H1 (cell line): ENCODE measurements at regions not wholly inside any gene's neighbourhood (a gene's known extent, or its start where the extent isn't known, plus 50 kb on each side); places are given as distances from the start of the nearest gene placed in this dataset.

Experiments
- CTCF ChIA-PET: fragments of 300-600 bp; sonication (Branson Sonifier 250); formaldehyde crosslinking; loops from one replicate; lab custom pipeline; 2021; ENCODE audit not compliant: partially characterized antibody; lab: Charles Lee
- POLR2A ChIA-PET: fragments of 300-600 bp; sonication (Branson Sonifier 250); formaldehyde crosslinking; loops from one replicate; lab custom pipeline; 2021; ENCODE audit warnings: inconsistent platforms; ENCODE audit not compliant: partially characterized antibody; lab: Charles Lee
- DNase-seq, 2 experiments: peaks; one replicate each; pipeline versions ENCODE4 v3.0.0 to v3.0.0-alpha.2; 2010 to 2022; ENCODE audit warnings: low spot score in 2 of 2, low read depth in 1 of 2, mixed read lengths in 1 of 2
- FAIRE-seq: peaks from 2 replicates; lab custom pipeline; 2011; peaks lifted over from hg19 to GRCh38; lab: Jason Lieb, UNC
- H2AFZ ChIP-seq: 2 replicates; pipeline ENCODE4 v1.8.1; 2012; ENCODE audit warnings: low read length, inconsistent platforms
- H2AK5ac ChIP-seq: 2 replicates; pipeline ENCODE4 v1.6.1; 2013; ENCODE audit warnings: low read depth, low read length
- H2BK120ac ChIP-seq: replicated peaks from 2 replicates; pipeline ENCODE3; 2013; ENCODE audit warnings: low read depth, low read length, inconsistent platforms
- H2BK12ac ChIP-seq: 2 replicates; pipeline ENCODE4 v1.6.1; 2013; ENCODE audit warnings: low read depth, low read length
- H2BK15ac ChIP-seq: 2 replicates; pipeline ENCODE4 v1.6.1; 2013; ENCODE audit warnings: low read length
- H2BK20ac ChIP-seq: 2 replicates; pipeline ENCODE4 v1.6.1; 2013; ENCODE audit warnings: low read length
- H2BK5ac ChIP-seq: 2 replicates; pipeline ENCODE4 v1.6.1; 2013; ENCODE audit warnings: low read depth, low read length
- H3K14ac ChIP-seq: 2 replicates; pipeline ENCODE4 v1.6.1; 2013; ENCODE audit warnings: inconsistent platforms; ENCODE audit not compliant: insufficient read length
- H3K18ac ChIP-seq: 2 replicates; pipeline ENCODE4 v1.6.1; 2013; ENCODE audit warnings: low read length; ENCODE audit errors: extremely low read depth
- H3K23ac ChIP-seq: 2 replicates; pipeline ENCODE4 v1.6.1; 2013; ENCODE audit warnings: inconsistent platforms; ENCODE audit not compliant: insufficient read length
- H3K23me2 ChIP-seq: 2 replicates; pipeline ENCODE4 v1.6.1; 2013; ENCODE audit warnings: low read depth, low read length
- H3K27ac ChIP-seq: 2 replicates; pipeline ENCODE4 v1.6.1; 2011; ENCODE audit warnings: low read depth, low read length, inconsistent platforms
- H3K27me3 ChIP-seq, 4 experiments: replicated peaks in 1 of 4; 1 replicate in 1 of 4; 2 replicates in 3 of 4; pipeline versions ENCODE4 v1.6.1 to v1.8.1; 2011 to 2013; ENCODE audit warnings: low read length in 3 of 4, mild to moderate bottlenecking in 3 of 4, inconsistent platforms in 2 of 4, mixed read lengths in 2 of 4, moderate library complexity in 1 of 4; ENCODE audit not compliant: control insufficient read depth in 3 of 4, insufficient read depth in 3 of 4; ENCODE audit errors: extremely low read depth in 1 of 4
- H3K36me3 ChIP-seq, 4 experiments: 2 replicates each; pipeline versions ENCODE4 v1.6.1 to v1.8.1; 2011 to 2013; ENCODE audit warnings: mild to moderate bottlenecking in 4 of 4, low read length in 3 of 4, moderate library complexity in 2 of 4, control low read depth in 1 of 4, inconsistent platforms in 1 of 4; ENCODE audit not compliant: insufficient read depth in 4 of 4, control insufficient read depth in 2 of 4
- H3K4ac ChIP-seq: replicated peaks from 2 replicates; pipeline ENCODE3; 2013; ENCODE audit warnings: low read length, low read depth, mixed read lengths, inconsistent platforms; ENCODE audit not compliant: insufficient read length
- H3K4me1 ChIP-seq, 4 experiments: replicated peaks in 1 of 4; 1 replicate in 1 of 4; 2 replicates in 3 of 4; pipeline versions ENCODE4 v1.6.1 to v1.8.1; 2011 to 2013; ENCODE audit warnings: low read length in 3 of 4, inconsistent platforms in 2 of 4, mixed read lengths in 1 of 4; ENCODE audit not compliant: insufficient read depth in 4 of 4, control insufficient read depth in 3 of 4
- H3K4me2 ChIP-seq, 2 experiments: 2 replicates each; pipeline versions ENCODE4 v1.6.1 to v1.8.1; 2011 to 2013; ENCODE audit warnings: low read depth in 2 of 2, low read length in 2 of 2, control low read depth in 1 of 2, inconsistent platforms in 1 of 2, mild to moderate bottlenecking in 1 of 2; ENCODE audit not compliant: insufficient read depth in 1 of 2
- H3K4me3 ChIP-seq, 4 experiments: fragments of 200-600, 300-600 bp in 1 of 4; sonication (generic), shearing (Covaris generic), sonication (Bioruptor Twin) in 1 of 4; 2 replicates each; pipeline versions ENCODE4 v1.5.1 to v1.8.1; 2011 to 2016; ENCODE audit warnings: low read length in 4 of 4, low read depth in 3 of 4, control low read depth in 2 of 4, inconsistent platforms in 2 of 4, mild to moderate bottlenecking in 2 of 4, mixed read lengths in 1 of 4, moderate library complexity in 1 of 4; ENCODE audit not compliant: insufficient read depth in 2 of 4; ENCODE audit errors: extremely low read depth in 1 of 4
- H3K56ac ChIP-seq: replicated peaks from 2 replicates; pipeline ENCODE3; 2013; ENCODE audit warnings: low read depth, mild to moderate bottlenecking, mixed read lengths, low read length, inconsistent platforms; ENCODE audit not compliant: insufficient read length
- H3K79me1 ChIP-seq: 2 replicates; pipeline ENCODE4 v1.6.1; 2013; ENCODE audit warnings: low read depth, low read length, control low read depth
- H3K79me2 ChIP-seq, 2 experiments: 2 replicates each; pipeline versions ENCODE4 v1.6.1 to v1.8.1; 2012 to 2013; ENCODE audit warnings: low read length in 2 of 2, mild to moderate bottlenecking in 2 of 2, inconsistent platforms in 1 of 2; ENCODE audit not compliant: insufficient read depth in 2 of 2, control insufficient read depth in 1 of 2
- H3K9ac ChIP-seq, 4 experiments: replicated peaks in 1 of 4; 1 replicate in 1 of 4; 2 replicates in 3 of 4; pipeline versions ENCODE4 v1.6.1 to v1.8.1; 2011 to 2013; ENCODE audit warnings: low read depth in 3 of 4, low read length in 3 of 4, control low read depth in 2 of 4, mild to moderate bottlenecking in 2 of 4, moderate library complexity in 2 of 4, inconsistent platforms in 1 of 4; ENCODE audit errors: extremely low read depth in 1 of 4
- H3K9me3 ChIP-seq, 2 experiments: 2 replicates each; pipeline versions ENCODE4 v1.6.1 to v1.8.1; 2012 to 2013; ENCODE audit warnings: mild to moderate bottlenecking in 2 of 2, moderate library complexity in 2 of 2, control low read depth in 1 of 2, inconsistent platforms in 1 of 2, low read depth in 1 of 2, low read length in 1 of 2, mixed read lengths in 1 of 2; ENCODE audit not compliant: insufficient read depth in 2 of 2
- H4K20me1 ChIP-seq, 2 experiments: replicated peaks in 1 of 2; 2 replicates each; pipeline versions ENCODE3 to v1.8.1; 2011 to 2013; ENCODE audit warnings: inconsistent platforms in 2 of 2, low read length in 2 of 2, mild to moderate bottlenecking in 1 of 2; ENCODE audit not compliant: insufficient read depth in 2 of 2, control insufficient read depth in 1 of 2
- H4K5ac ChIP-seq: 2 replicates; pipeline ENCODE4 v1.6.1; 2013; ENCODE audit warnings: low read length, low read depth, mixed read lengths, inconsistent platforms; ENCODE audit not compliant: insufficient read length
- H4K8ac ChIP-seq: 2 replicates; pipeline ENCODE4 v1.8.0; 2013; ENCODE audit warnings: mild to moderate bottlenecking, moderate library complexity, low read length, inconsistent platforms; ENCODE audit not compliant: insufficient read depth; ENCODE audit errors: extremely low read depth
- H4K91ac ChIP-seq: replicated peaks from 2 replicates; pipeline ENCODE3; 2013; ENCODE audit warnings: low read length, mixed read lengths, inconsistent platforms; ENCODE audit not compliant: insufficient read length
- ASH2L ChIP-seq: fragments of 200-600, 300-600 bp; sonication (generic); IDR thresholded peaks from one replicate; pipeline ENCODE4 v1.7.1; 2017; ENCODE audit warnings: low read length
- BACH1 ChIP-seq: IDR thresholded peaks from 2 replicates; pipeline ENCODE4 v1.6.1; 2012; ENCODE audit warnings: low read length, improper control_type of control experiment
- CHD2 ChIP-seq: IDR thresholded peaks from 2 replicates; pipeline ENCODE4 v1.6.1; 2012; ENCODE audit warnings: low read length, improper control_type of control experiment
- EGR1 ChIP-seq: IDR thresholded peaks from 2 replicates; pipeline ENCODE4 v1.6.1; 2011; ENCODE audit warnings: low read depth, low read length, borderline replicate concordance
- KDM1A ChIP-seq: fragments of 200-600, 300-600 bp; sonication (generic); IDR thresholded peaks from 2 replicates; pipeline ENCODE4 v1.7.1; 2016; ENCODE audit warnings: mild to moderate bottlenecking, low read length, borderline replicate concordance
- RBBP5 ChIP-seq: IDR thresholded peaks from 2 replicates; pipeline ENCODE4 v1.7.1; 2012; ENCODE audit warnings: low read depth, mild to moderate bottlenecking, inconsistent platforms, low read length, moderate library complexity, borderline replicate concordance
- SAP30 ChIP-seq: fragments of 300-600 bp; sonication (generic); IDR thresholded peaks from 2 replicates; pipeline ENCODE4 v1.7.1; 2012; ENCODE audit warnings: low read length, moderate library complexity, mild to moderate bottlenecking, inconsistent platforms; ENCODE audit not compliant: insufficient read depth, insufficient replicate concordance
- TAF1 ChIP-seq: IDR thresholded peaks from 2 replicates; pipeline ENCODE4 v1.6.1; 2011; ENCODE audit warnings: mild to moderate bottlenecking, low read depth, low read length
- WGBS, 2 experiments: shearing (Covaris generic) in 1 of 2; methylation state at CpG; one replicate each; pipeline versions ENCODE4 v1.1.6 to v1.1.7; 2013 to 2015; ENCODE audit warnings: low lambda C conversion rate in 2 of 2, mixed read lengths in 2 of 2, inconsistent platforms in 1 of 2, low coverage in 1 of 2, missing lambda C conversion rate in 1 of 2; ENCODE audit not compliant: insufficient replicate concordance in 2 of 2, insufficient coverage in 1 of 2, insufficient read length in 1 of 2; ENCODE audit errors: extremely low coverage in 1 of 2, missing lambda C conversion rate in 1 of 2; 5-methylcytosine and 5-hydroxymethylcytosine counted together
- TF ChIP-seq, protein P1 (sequence below): IDR thresholded peaks from 2 replicates; pipeline ENCODE4 v1.6.1; 2011; ENCODE audit warnings: low read length, improper control_type of control experiment
- TF ChIP-seq, protein P2 (sequence below): IDR thresholded peaks from 2 replicates; pipeline ENCODE4 v1.6.1; 2012; ENCODE audit warnings: low read length, inconsistent platforms

DNA sequence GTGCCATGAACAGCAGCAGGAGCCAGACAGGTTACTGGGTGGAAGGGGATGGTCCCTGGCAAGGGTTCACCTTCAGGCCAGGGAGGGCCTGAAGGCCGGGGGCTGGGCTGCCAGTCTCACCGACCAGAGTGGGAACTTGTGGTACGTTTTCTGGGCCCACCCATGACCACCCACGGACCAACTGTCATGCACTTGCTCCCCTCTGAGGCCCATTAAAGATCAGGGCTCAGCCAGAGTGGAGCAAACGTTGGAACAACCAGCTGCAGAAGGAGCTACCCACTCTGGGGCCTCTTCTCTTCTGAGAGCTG is 436.7 kb upstream of the PRMT6 start:
- Histone ChIP-seq H3K4me3 (no peak overlapping the region), H3K9ac (no peak overlapping the region), H2BK5ac (no peak overlapping the region), H3K23ac (no peak overlapping the region), H3K56ac (no peak overlapping the region), H3K36me3 (no peaks in the 10 kb centered on the region), H3K4ac (no peak overlapping the region), H4K91ac (no peak overlapping the region), H2BK12ac (no peak overlapping the region), H3K4me2 (no peak overlapping the region), H2BK15ac (no peak overlapping the region), H3K4me1 (no peaks in the 10 kb centered on the region), H2BK20ac (no peak overlapping the region), H3K27me3 (no peaks in the 10 kb centered on the region), H2AK5ac (no peak overlapping the region), H2AFZ (no peak overlapping the region), H4K8ac (no peak overlapping the region), H4K5ac (no peak overlapping the region), H3K23me2 (no peaks in the 10 kb centered on the region), H3K18ac (no peak overlapping the region), H3K79me2 (no peaks in the 10 kb centered on the region), H2BK120ac (no peak overlapping the region), H3K9me3 (no peaks in the 10 kb centered on the region), H3K14ac (no peak overlapping the region), H4K20me1 (no peaks in the 10 kb centered on the region), H3K27ac (no peak overlapping the region), H3K79me1 (no peaks in the 10 kb centered on the region)
- WGBS, 2 experiments, result 93% methylated on average over 5 of the region's 5 CpGs; no CpG with 5 or more reads in 1 of the 2 experiments
- ChIA-PET POLR2A (no interaction called here), CTCF (no interaction called here)
- no peak for FAIRE-seq
- DNase-seq, result no peak
- TF ChIP-seq EGR1, result no peak
- TF ChIP-seq SAP30, result no peak
- no peak for TF ChIP-seq BACH1
- no peak for TF ChIP-seq TAF1
- TF ChIP-seq CHD2, result no peak
- TF ChIP-seq KDM1A, result no peak
- TF ChIP-seq, protein P1, sequence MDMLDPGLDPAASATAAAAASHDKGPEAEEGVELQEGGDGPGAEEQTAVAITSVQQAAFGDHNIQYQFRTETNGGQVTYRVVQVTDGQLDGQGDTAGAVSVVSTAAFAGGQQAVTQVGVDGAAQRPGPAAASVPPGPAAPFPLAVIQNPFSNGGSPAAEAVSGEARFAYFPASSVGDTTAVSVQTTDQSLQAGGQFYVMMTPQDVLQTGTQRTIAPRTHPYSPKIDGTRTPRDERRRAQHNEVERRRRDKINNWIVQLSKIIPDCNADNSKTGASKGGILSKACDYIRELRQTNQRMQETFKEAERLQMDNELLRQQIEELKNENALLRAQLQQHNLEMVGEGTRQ, result no peak
- no peak for TF ChIP-seq RBBP5
- TF ChIP-seq, protein P2, sequence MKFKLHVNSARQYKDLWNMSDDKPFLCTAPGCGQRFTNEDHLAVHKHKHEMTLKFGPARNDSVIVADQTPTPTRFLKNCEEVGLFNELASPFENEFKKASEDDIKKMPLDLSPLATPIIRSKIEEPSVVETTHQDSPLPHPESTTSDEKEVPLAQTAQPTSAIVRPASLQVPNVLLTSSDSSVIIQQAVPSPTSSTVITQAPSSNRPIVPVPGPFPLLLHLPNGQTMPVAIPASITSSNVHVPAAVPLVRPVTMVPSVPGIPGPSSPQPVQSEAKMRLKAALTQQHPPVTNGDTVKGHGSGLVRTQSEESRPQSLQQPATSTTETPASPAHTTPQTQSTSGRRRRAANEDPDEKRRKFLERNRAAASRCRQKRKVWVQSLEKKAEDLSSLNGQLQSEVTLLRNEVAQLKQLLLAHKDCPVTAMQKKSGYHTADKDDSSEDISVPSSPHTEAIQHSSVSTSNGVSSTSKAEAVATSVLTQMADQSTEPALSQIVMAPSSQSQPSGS, result no peak
- TF ChIP-seq ASH2L, result no peak
